IMR-90 (cell line): ENCODE measurements at regions not wholly inside any gene's neighbourhood (a gene's known extent, or its start where the extent isn't known, plus 50 kb on each side); places are given as distances from the start of the nearest gene placed in this dataset.

Experiments
- ATAC-seq: fragments of 200-7000 bp; cut with Tn5 transposase; 2 replicates; pipeline ENCODE4 v1.9.1; 2020; ENCODE audit warnings: low read depth, mild to moderate bottlenecking, moderate library complexity
- BruUV-seq: library from RNA; stranded (reverse); fragments of 400-500 nt; replicated peaks from 2 replicates; lab custom pipeline; 2021; lab: Mats Ljungman, UMichigan
- CTCF ChIA-PET: fragments of 300-600 bp; formaldehyde crosslinking; extraction: SDS; loops from one replicate; lab custom pipeline; 2021; ENCODE audit warnings: antibody characterized with exemption; lab: Yijun Ruan, JAX
- POLR2A ChIA-PET: fragments of 300-600 bp; sonication (Branson Sonifier 250); formaldehyde crosslinking; loops from one replicate; lab custom pipeline; 2022; ENCODE audit warnings: antibody characterized with exemption; ENCODE audit not compliant: unreplicated experiment; lab: Charles Lee
- DNase-seq: peaks from one replicate; pipeline ENCODE4 v3.0.0; 2013
- H2AFZ ChIP-seq: replicated peaks from 2 replicates; pipeline ENCODE3; 2013; ENCODE audit warnings: low read length, mild to moderate bottlenecking; ENCODE audit not compliant: poor library complexity
- H2AK5ac ChIP-seq: 2 replicates; pipeline ENCODE4 v1.6.1; 2013; ENCODE audit warnings: low read depth, low read length, inconsistent platforms
- H2AK9ac ChIP-seq: replicated peaks from 2 replicates; pipeline ENCODE3; 2013; ENCODE audit warnings: mild to moderate bottlenecking, low read depth, low read length, moderate library complexity; ENCODE audit not compliant: poor library complexity
- H2BK120ac ChIP-seq: 2 replicates; pipeline ENCODE4 v1.6.1; 2013; ENCODE audit warnings: low read depth, low read length, inconsistent platforms
- H2BK15ac ChIP-seq: 3 replicates; pipeline ENCODE4 v1.6.1; 2013; ENCODE audit warnings: low read depth, low read length, inconsistent platforms
- H2BK20ac ChIP-seq: 2 replicates; pipeline ENCODE4 v1.6.1; 2013; ENCODE audit warnings: low read depth, mild to moderate bottlenecking, inconsistent platforms, low read length, moderate library complexity
- H2BK5ac ChIP-seq: 2 replicates; pipeline ENCODE4 v1.6.1; 2013; ENCODE audit warnings: mild to moderate bottlenecking, low read depth, low read length, inconsistent platforms; ENCODE audit not compliant: poor library complexity, severe bottlenecking
- H3K14ac ChIP-seq: replicated peaks from 2 replicates; pipeline ENCODE4 v1.6.1; 2013; ENCODE audit warnings: low read depth, low read length, inconsistent platforms
- H3K18ac ChIP-seq: 2 replicates; pipeline ENCODE4 v1.6.1; 2013; ENCODE audit warnings: low read depth, low read length, control low read depth
- H3K23ac ChIP-seq: 2 replicates; pipeline ENCODE4 v1.6.1; 2013; ENCODE audit warnings: low read depth, low read length, inconsistent platforms
- H3K27ac ChIP-seq: 2 replicates; pipeline ENCODE4 v1.5.1; 2013; ENCODE audit warnings: mild to moderate bottlenecking, control low read depth, low read length; ENCODE audit not compliant: insufficient read depth
- H3K27me3 ChIP-seq: 2 replicates; pipeline ENCODE4 v1.6.1; 2013; ENCODE audit warnings: low read length; ENCODE audit not compliant: control insufficient read depth, insufficient read depth
- H3K36me3 ChIP-seq: 2 replicates; pipeline ENCODE4 v1.6.1; 2013; ENCODE audit warnings: low read length, mixed read lengths; ENCODE audit not compliant: control insufficient read depth, insufficient read depth
- H3K4ac ChIP-seq: 2 replicates; pipeline ENCODE4 v1.6.1; 2013; ENCODE audit warnings: low read depth, low read length, inconsistent platforms
- H3K4me1 ChIP-seq: 2 replicates; pipeline ENCODE4 v1.6.1; 2013; ENCODE audit warnings: low read length, mixed read lengths; ENCODE audit not compliant: control insufficient read depth, insufficient read depth
- H3K4me2 ChIP-seq: 2 replicates; pipeline ENCODE4 v1.6.1; 2013; ENCODE audit warnings: low read depth, mild to moderate bottlenecking, control low read depth, low read length, moderate library complexity
- H3K4me3 ChIP-seq: 2 replicates; pipeline ENCODE4 v1.5.1; 2013; ENCODE audit warnings: low read depth, mild to moderate bottlenecking, control low read depth, low read length, moderate library complexity; ENCODE audit not compliant: insufficient read depth
- H3K56ac ChIP-seq: 2 replicates; pipeline ENCODE4 v1.6.1; 2013; ENCODE audit warnings: low read length, inconsistent platforms; ENCODE audit not compliant: insufficient read depth; ENCODE audit errors: extremely low read depth
- H3K79me1 ChIP-seq, 2 experiments: 2 replicates each; pipeline ENCODE4 v1.6.1; 2013; ENCODE audit warnings: low read length in 2 of 2, inconsistent platforms in 1 of 2, low read depth in 1 of 2
- H3K9ac ChIP-seq: 2 replicates; pipeline ENCODE4 v1.6.1; 2013; ENCODE audit warnings: low read depth, low read length, control low read depth
- H3K9me1 ChIP-seq: 2 replicates; pipeline ENCODE4 v1.6.1; 2013; ENCODE audit warnings: low read length, inconsistent platforms; ENCODE audit not compliant: insufficient read depth
- H3K9me3 ChIP-seq: 2 replicates; pipeline ENCODE4 v1.6.1; 2013; ENCODE audit warnings: low read length; ENCODE audit not compliant: control insufficient read depth, insufficient read depth
- H4K20me1 ChIP-seq: 2 replicates; pipeline ENCODE4 v1.6.1; 2013; ENCODE audit warnings: low read length, inconsistent platforms; ENCODE audit not compliant: insufficient read depth
- H4K5ac ChIP-seq: 2 replicates; pipeline ENCODE4 v1.6.1; 2013; ENCODE audit warnings: mild to moderate bottlenecking, low read depth, low read length, control low read depth
- H4K8ac ChIP-seq, 2 experiments: 2 replicates each; pipeline ENCODE4 v1.6.1; 2013; ENCODE audit warnings: low read depth in 2 of 2, low read length in 2 of 2, control low read depth in 1 of 2, inconsistent platforms in 1 of 2
- H4K91ac ChIP-seq: 2 replicates; pipeline ENCODE4 v1.6.1; 2013; ENCODE audit warnings: low read depth, low read length, inconsistent platforms; ENCODE audit not compliant: insufficient read depth
- BHLHE40 ChIP-seq: fragments of 150-350 bp; IDR thresholded peaks from 2 replicates; pipeline ENCODE4 v1.6.1; 2016; ENCODE audit warnings: mild to moderate bottlenecking, low read depth, low read length
- CEBPB ChIP-seq: IDR thresholded peaks from 2 replicates; pipeline ENCODE4 v1.6.1; 2012; ENCODE audit warnings: low read depth, low read length, improper control_type of control experiment
- CHD1 ChIP-seq: IDR thresholded peaks from 2 replicates; pipeline ENCODE4 v1.6.1; 2012; ENCODE audit warnings: low read depth, low read length, improper control_type of control experiment
- FOS ChIP-seq: fragments of 150-350 bp; IDR thresholded peaks from 2 replicates; pipeline ENCODE4 v1.6.1; 2016; ENCODE audit warnings: low read depth, low read length
- MAFK ChIP-seq: IDR thresholded peaks from 2 replicates; pipeline ENCODE4 v1.6.1; 2012; ENCODE audit warnings: low read depth, low read length, improper control_type of control experiment
- MAZ ChIP-seq: IDR thresholded peaks from 2 replicates; pipeline ENCODE4 v1.6.1; 2012; ENCODE audit warnings: low read depth, mild to moderate bottlenecking, low read length, improper control_type of control experiment, moderate library complexity, borderline replicate concordance
- MXI1 ChIP-seq: IDR thresholded peaks from 2 replicates; pipeline ENCODE4 v1.6.1; 2012; ENCODE audit warnings: low read depth, mild to moderate bottlenecking, low read length, moderate library complexity, borderline replicate concordance
- NFE2L2 ChIP-seq: fragments of 150-350 bp; IDR thresholded peaks from 2 replicates; pipeline ENCODE4 v1.6.1; 2016; ENCODE audit warnings: low read depth, mild to moderate bottlenecking, low read length
- POLR2A ChIP-seq: IDR thresholded peaks from 2 replicates; pipeline ENCODE4 v1.6.1; 2012; ENCODE audit warnings: mild to moderate bottlenecking, low read depth, low read length
- RAD21 ChIP-seq: IDR thresholded peaks from 2 replicates; pipeline ENCODE4 v1.6.1; 2012; ENCODE audit warnings: low read length, improper control_type of control experiment
- RCOR1 ChIP-seq: IDR thresholded peaks from 2 replicates; pipeline ENCODE4 v1.6.1; 2012; ENCODE audit warnings: mild to moderate bottlenecking, low read length, improper control_type of control experiment; ENCODE audit not compliant: insufficient replicate concordance
- RFX5 ChIP-seq: IDR thresholded peaks from 2 replicates; pipeline ENCODE4 v1.8.0; 2012; ENCODE audit warnings: low read depth, mild to moderate bottlenecking, low read length, moderate library complexity
- SMC3 ChIP-seq: fragments of 150-350 bp; IDR thresholded peaks from 2 replicates; pipeline ENCODE4 v1.6.1; 2016; ENCODE audit warnings: low read depth, mild to moderate bottlenecking, antibody characterized with exemption, low read length, moderate library complexity
- WGBS, 2 experiments: methylation state at CpG; one replicate each; pipeline versions ENCODE4 v1.1.5 to v1.1.7; 2013; ENCODE audit warnings: missing lambda C conversion rate in 2 of 2; ENCODE audit not compliant: insufficient read length in 1 of 2; ENCODE audit errors: extremely low coverage in 2 of 2; 5-methylcytosine and 5-hydroxymethylcytosine counted together
- dilution Hi-C: fragments of 300-500 bp; cut with HindIII; formaldehyde crosslinking; loops from one replicate; pipeline ENCODE4 v1.14.3; 2018; ENCODE audit warnings: low sequenced_read_pairs; ENCODE audit not compliant: unreplicated experiment
- in situ Hi-C: fragments of 300-500 bp; cut with MboI; formaldehyde crosslinking; loops from 3 replicates; pipeline ENCODE4 v1.14.3; 2019; ENCODE audit warnings: low sequenced_read_pairs, inconsistent platforms, mixed read lengths
- intact Hi-C: fragments of 100-400 bp; cut with micrococcal nuclease; formaldehyde crosslinking; loops from 2 replicates; pipeline ENCODE4 v1.10.0; 2022
- TF ChIP-seq, protein P1 (sequence below): conservative IDR thresholded peaks from 2 replicates; pipeline ENCODE4 v1.5.1; 2012; ENCODE audit warnings: mild to moderate bottlenecking, low read depth, low read length, improper control_type of control experiment
- TF ChIP-seq, protein P2 (sequence below): fragments of 150-350 bp; IDR thresholded peaks from 2 replicates; pipeline ENCODE4 v1.6.1; 2017; ENCODE audit warnings: mild to moderate bottlenecking, antibody characterized with exemption, low read length, low read depth
- TF ChIP-seq, protein P3 (sequence below): fragments of 150-350 bp; IDR thresholded peaks from 2 replicates; pipeline ENCODE4 v1.6.1; 2016; ENCODE audit warnings: low read depth, mild to moderate bottlenecking, low read length, moderate library complexity, borderline replicate concordance

DNA sequence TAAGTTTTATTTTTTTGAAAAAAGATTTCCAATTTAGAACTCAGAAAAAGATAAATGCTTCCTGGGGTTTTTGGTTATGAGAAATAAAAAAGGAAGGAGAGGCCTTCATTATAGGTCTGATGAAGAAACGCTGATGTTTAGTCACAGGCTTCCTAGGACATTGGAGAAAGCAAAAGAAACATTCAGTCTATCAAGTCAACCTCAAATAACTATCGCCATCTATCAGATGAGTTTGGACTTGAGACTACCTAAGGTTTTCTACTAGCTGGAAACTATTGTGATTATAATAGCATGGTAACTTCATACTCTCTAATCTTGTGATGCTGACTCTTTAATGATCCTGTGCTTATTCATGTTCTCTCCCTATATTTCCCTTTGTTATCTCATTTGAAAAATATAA, 171.3 kb downstream of the TPBG start:
- Histone ChIP-seq H4K91ac (no peak overlapping the region), H2AK5ac (no peak overlapping the region), H3K56ac (no peak overlapping the region), H3K4ac (no peak overlapping the region), H3K9me1 (no peaks in the 10 kb centered on the region), H3K79me1 (no peaks in the 10 kb centered on the region), H2BK20ac (no peak overlapping the region), H2AK9ac (no peak overlapping the region), H3K27ac (no peak overlapping the region), H2AFZ (no peak overlapping the region), H4K5ac (no peak overlapping the region), H3K4me3 (no peak overlapping the region), H3K23ac (no peak overlapping the region), H2BK5ac (no peak overlapping the region), H3K27me3 (no peaks in the 10 kb centered on the region; the same call in 1 of the 2 replicates), H3K36me3 (no peaks in the 10 kb centered on the region), H2BK15ac (no peak overlapping the region), H4K8ac (no peak overlapping the region), H3K4me2 (no peak overlapping the region), H3K4me1 (no peaks in the 10 kb centered on the region), H3K9ac (no peak overlapping the region), H3K9me3 (no peaks in the 10 kb centered on the region), H3K14ac (no peak overlapping the region), H4K20me1 (no peaks in the 10 kb centered on the region), H3K18ac (no peak overlapping the region), H2BK120ac (no peak overlapping the region)
- dilution Hi-C loops, result no loop called here
- CTCF ChIA-PET, result no interaction called here
- BruUV-seq, result no TSS peak
- intact Hi-C loops, result no loop called here
- in situ Hi-C loops, result no loop called here
- no peak for DNase-seq
- no peak for ATAC-seq
- TF ChIP-seq MAFK, result no peak
- TF ChIP-seq, protein P1, sequence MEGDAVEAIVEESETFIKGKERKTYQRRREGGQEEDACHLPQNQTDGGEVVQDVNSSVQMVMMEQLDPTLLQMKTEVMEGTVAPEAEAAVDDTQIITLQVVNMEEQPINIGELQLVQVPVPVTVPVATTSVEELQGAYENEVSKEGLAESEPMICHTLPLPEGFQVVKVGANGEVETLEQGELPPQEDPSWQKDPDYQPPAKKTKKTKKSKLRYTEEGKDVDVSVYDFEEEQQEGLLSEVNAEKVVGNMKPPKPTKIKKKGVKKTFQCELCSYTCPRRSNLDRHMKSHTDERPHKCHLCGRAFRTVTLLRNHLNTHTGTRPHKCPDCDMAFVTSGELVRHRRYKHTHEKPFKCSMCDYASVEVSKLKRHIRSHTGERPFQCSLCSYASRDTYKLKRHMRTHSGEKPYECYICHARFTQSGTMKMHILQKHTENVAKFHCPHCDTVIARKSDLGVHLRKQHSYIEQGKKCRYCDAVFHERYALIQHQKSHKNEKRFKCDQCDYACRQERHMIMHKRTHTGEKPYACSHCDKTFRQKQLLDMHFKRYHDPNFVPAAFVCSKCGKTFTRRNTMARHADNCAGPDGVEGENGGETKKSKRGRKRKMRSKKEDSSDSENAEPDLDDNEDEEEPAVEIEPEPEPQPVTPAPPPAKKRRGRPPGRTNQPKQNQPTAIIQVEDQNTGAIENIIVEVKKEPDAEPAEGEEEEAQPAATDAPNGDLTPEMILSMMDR, result no peak
- TF ChIP-seq FOS, result no peak
- no peak for TF ChIP-seq MAZ
- no peak for TF ChIP-seq POLR2A
- no peak for TF ChIP-seq RAD21
- TF ChIP-seq, protein P2, sequence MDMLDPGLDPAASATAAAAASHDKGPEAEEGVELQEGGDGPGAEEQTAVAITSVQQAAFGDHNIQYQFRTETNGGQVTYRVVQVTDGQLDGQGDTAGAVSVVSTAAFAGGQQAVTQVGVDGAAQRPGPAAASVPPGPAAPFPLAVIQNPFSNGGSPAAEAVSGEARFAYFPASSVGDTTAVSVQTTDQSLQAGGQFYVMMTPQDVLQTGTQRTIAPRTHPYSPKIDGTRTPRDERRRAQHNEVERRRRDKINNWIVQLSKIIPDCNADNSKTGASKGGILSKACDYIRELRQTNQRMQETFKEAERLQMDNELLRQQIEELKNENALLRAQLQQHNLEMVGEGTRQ, result no peak
- TF ChIP-seq CEBPB, result no peak
- TF ChIP-seq RFX5, result no peak
- no peak for TF ChIP-seq MXI1
- TF ChIP-seq SMC3, result no peak
- TF ChIP-seq CHD1, result no peak
- no peak for TF ChIP-seq NFE2L2
- no peak for TF ChIP-seq BHLHE40
- no peak for TF ChIP-seq RCOR1
- TF ChIP-seq, protein P3, sequence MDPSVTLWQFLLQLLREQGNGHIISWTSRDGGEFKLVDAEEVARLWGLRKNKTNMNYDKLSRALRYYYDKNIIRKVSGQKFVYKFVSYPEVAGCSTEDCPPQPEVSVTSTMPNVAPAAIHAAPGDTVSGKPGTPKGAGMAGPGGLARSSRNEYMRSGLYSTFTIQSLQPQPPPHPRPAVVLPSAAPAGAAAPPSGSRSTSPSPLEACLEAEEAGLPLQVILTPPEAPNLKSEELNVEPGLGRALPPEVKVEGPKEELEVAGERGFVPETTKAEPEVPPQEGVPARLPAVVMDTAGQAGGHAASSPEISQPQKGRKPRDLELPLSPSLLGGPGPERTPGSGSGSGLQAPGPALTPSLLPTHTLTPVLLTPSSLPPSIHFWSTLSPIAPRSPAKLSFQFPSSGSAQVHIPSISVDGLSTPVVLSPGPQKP, result no peak
- WGBS, 2 experiments, result no CpG with 5 or more reads among the region's 2 CpGs
- POLR2A ChIA-PET, result no interaction called here
